Astrocyte of the cerebellum (primary cell): ENCODE measurements at regions not wholly inside any gene's neighbourhood (a gene's known extent, or its start where the extent isn't known, plus 50 kb on each side); places are given as distances from the start of the nearest gene placed in this dataset.

Source experiments
- DNase-seq: peaks from one replicate; pipeline ENCODE4 v3.0.0-alpha.2; 2011; ENCODE audit warnings: low read depth
- H3K4me3 ChIP-seq: 2 replicates; pipeline ENCODE4 v1.5.1; 2011; ENCODE audit warnings: mild to moderate bottlenecking, low read depth, low read length, moderate library complexity
- CTCF ChIP-seq: IDR thresholded peaks from 2 replicates; pipeline ENCODE4 v1.5.1; 2012; ENCODE audit warnings: low read length, low read depth, moderate library complexity, mild to moderate bottlenecking; ENCODE audit errors: missing control alignments
- in situ Hi-C: cut with HindIII; loops from 2 replicates; pipeline ENCODE4 v1.10.0; 2017; ENCODE audit warnings: low sequenced_read_pairs

GRCh38 chr2:120939595-120940318 lies 204.1 kb downstream of the GLI2 start:
- peak; percentile 59 for DNase-seq
- no peak for TF ChIP-seq CTCF
- in situ Hi-C loops = no loop called here
- H3K4me3 ChIP-seq = no peak overlapping the region

DNA sequence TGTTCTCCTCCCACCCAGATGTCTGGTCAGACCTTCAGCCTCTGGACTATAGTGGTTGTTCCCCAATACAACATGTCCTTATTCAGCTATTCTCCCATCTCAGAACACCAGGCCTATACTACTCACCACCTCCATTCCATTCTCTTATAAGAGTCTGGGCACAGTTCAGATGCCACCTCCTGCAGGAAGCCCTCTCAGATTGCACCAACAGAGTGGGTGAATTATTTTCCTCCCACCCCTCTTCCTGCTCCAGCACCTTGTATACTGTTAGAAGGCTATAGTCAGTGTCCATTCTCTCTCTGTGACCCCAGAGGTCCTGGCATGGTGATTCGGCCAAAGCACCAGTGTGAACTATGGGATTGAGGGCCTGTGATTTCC lies 204.6 kb downstream of the GLI2 start:
- in situ Hi-C loops = no loop called here
- DNase-seq = no peak

GRCh38 chr2:120940726-120941256 lies 205.1 kb downstream of the GLI2 start:
- TF ChIP-seq CTCF = no peak
- in situ Hi-C loops = no loop called here
- no peak for DNase-seq
- no peak overlapping the region for H3K4me3 ChIP-seq

More for the DNA sequence above, 204.6 kb downstream of the GLI2 start:
- no peak overlapping the region for H3K4me3 ChIP-seq
- no peak for TF ChIP-seq CTCF

- no peak for DNase-seq
- no peak overlapping the region for H3K4me3 ChIP-seq
- TF ChIP-seq CTCF = no peak
- in situ Hi-C loops = no loop called here
These were observed 206.0 kb downstream of the GLI2 start for GRCh38 chr2:120941571-120942120.

GRCh38 chr2:120942658-120943057 lies 207.0 kb downstream of the GLI2 start:
- no peak for DNase-seq
- in situ Hi-C loops = no loop called here

More at GRCh38 chr2:120942658-120943057, 207.0 kb downstream of the GLI2 start:
- TF ChIP-seq CTCF = no peak
- no peak overlapping the region for H3K4me3 ChIP-seq
